ENCODE measurements at regions not wholly inside any gene's neighbourhood (a gene's known extent, or its start where the extent isn't known, plus 50 kb on each side); places are given as distances from the start of the nearest gene placed in this dataset.

- H4K20me1 ChIP-seq (ENCODE audit: insufficient read depth, low read length): no peaks in the 10 kb centered on the region
- no peak overlapping the region for H3K27ac ChIP-seq (ENCODE audit: low read length)
- no peaks in the 10 kb centered on the region for H3K27me3 ChIP-seq (ENCODE audit: low read depth, low read length)
- H3K36me3 ChIP-seq (replicated peaks; ENCODE audit: low read depth, low read length): no peaks in the 10 kb centered on the region
- H2AFZ ChIP-seq (ENCODE audit: low read depth, low read length): no peak overlapping the region
- peaks cover 10% of the 10 kb centered on the region for H3K4me1 ChIP-seq (ENCODE audit: low read length)
- TF ChIP-seq CTCF (IDR thresholded peaks at IDR 0.05; ENCODE audit: low read depth, low read length) (no peak), EZH2phosphoT487 (IDR thresholded peaks at IDR 0.05; ENCODE audit: low read depth) (no peak)
- no peaks in the 10 kb centered on the region for H3K9me3 ChIP-seq (ENCODE audit: insufficient read depth, low read length)
- no peaks in the 10 kb centered on the region for H3K79me2 ChIP-seq (ENCODE audit: low read length)
- H3K9ac ChIP-seq (ENCODE audit: low read length): no peak overlapping the region
- no peak overlapping the region for H3K4me2 ChIP-seq (ENCODE audit: low read length)
- no peak overlapping the region for H3K4me3 ChIP-seq (ENCODE audit: low read length)
Observed at GRCh38 chr12:69105101-69105962, 134.0 kb upstream of the CPSF6 start.

- Histone ChIP-seq H3K4me2 (ENCODE audit: low read length) (no peak overlapping the region), H2AFZ (ENCODE audit: low read depth, low read length) (no peak overlapping the region), H3K27ac (ENCODE audit: low read length) (no peak overlapping the region), H3K9me3 (ENCODE audit: insufficient read depth, low read length) (no peaks in the 10 kb centered on the region), H4K20me1 (ENCODE audit: insufficient read depth, low read length) (no peaks in the 10 kb centered on the region), H3K79me2 (ENCODE audit: low read length) (no peaks in the 10 kb centered on the region), H3K9ac (ENCODE audit: low read length) (no peak overlapping the region), H3K4me3 (ENCODE audit: low read length) (no peak overlapping the region), H3K27me3 (ENCODE audit: low read depth, low read length) (no peaks in the 10 kb centered on the region), H3K36me3 (replicated peaks; ENCODE audit: low read depth, low read length) (no peaks in the 10 kb centered on the region), H3K4me1 (ENCODE audit: low read length) (peaks cover 10% of the 10 kb centered on the region)
- no peak for TF ChIP-seq CTCF (IDR thresholded peaks at IDR 0.05; ENCODE audit: low read depth, low read length)
- TF ChIP-seq EZH2phosphoT487 (IDR thresholded peaks at IDR 0.05; ENCODE audit: low read depth): no peak
Observed at GRCh38 chr12:69106482-69107118, 132.8 kb upstream of the CPSF6 start.

- no peak for TF ChIP-seq CTCF (IDR thresholded peaks at IDR 0.05; ENCODE audit: low read depth, low read length)
- TF ChIP-seq EZH2phosphoT487 (IDR thresholded peaks at IDR 0.05; ENCODE audit: low read depth): no peak
- no peaks in the 10 kb centered on the region for H3K27me3 ChIP-seq (ENCODE audit: low read depth, low read length)
- no peak overlapping the region for H3K27ac ChIP-seq (ENCODE audit: low read length)
- no peaks in the 10 kb centered on the region for H4K20me1 ChIP-seq (ENCODE audit: insufficient read depth, low read length)
- H3K4me1 ChIP-seq (ENCODE audit: low read length): peaks cover 6% of the 10 kb centered on the region
- no peaks in the 10 kb centered on the region for H3K36me3 ChIP-seq (replicated peaks; ENCODE audit: low read depth, low read length)
- H3K4me2 ChIP-seq (ENCODE audit: low read length): no peak overlapping the region
- no peaks in the 10 kb centered on the region for H3K9me3 ChIP-seq (ENCODE audit: insufficient read depth, low read length)
- H3K79me2 ChIP-seq (ENCODE audit: low read length): no peaks in the 10 kb centered on the region
- no peak overlapping the region for H3K9ac ChIP-seq (ENCODE audit: low read length)
- no peak overlapping the region for H2AFZ ChIP-seq (ENCODE audit: low read depth, low read length)
- H3K4me3 ChIP-seq (ENCODE audit: low read length): no peak overlapping the region
Observed at GRCh38 chr12:69107541-69107940, 131.8 kb upstream of the CPSF6 start.

GRCh38 chr12:69108037-69108436 lies 131.3 kb upstream of the CPSF6 start:
- Histone ChIP-seq H3K9me3 (ENCODE audit: insufficient read depth, low read length) (no peaks in the 10 kb centered on the region), H3K4me2 (ENCODE audit: low read length) (no peak overlapping the region), H3K79me2 (ENCODE audit: low read length) (no peaks in the 10 kb centered on the region), H3K9ac (ENCODE audit: low read length) (no peak overlapping the region), H3K27ac (ENCODE audit: low read length) (no peak overlapping the region), H2AFZ (ENCODE audit: low read depth, low read length) (no peak overlapping the region), H4K20me1 (ENCODE audit: insufficient read depth, low read length) (no peaks in the 10 kb centered on the region), H3K36me3 (replicated peaks; ENCODE audit: low read depth, low read length) (no peaks in the 10 kb centered on the region), H3K27me3 (ENCODE audit: low read depth, low read length) (no peaks in the 10 kb centered on the region), H3K4me1 (ENCODE audit: low read length) (peaks cover 1% of the 10 kb centered on the region), H3K4me3 (ENCODE audit: low read length) (no peak overlapping the region)
- no peak for TF ChIP-seq CTCF (IDR thresholded peaks at IDR 0.05; ENCODE audit: low read depth, low read length)
- no peak for TF ChIP-seq EZH2phosphoT487 (IDR thresholded peaks at IDR 0.05; ENCODE audit: low read depth)

Data from OCI-LY3 (cell line).